SIG-M5 treated with dmso at 0.1 percent for 504 hours (cell line): ENCODE measurements at regions not wholly inside any gene's neighbourhood (a gene's known extent, or its start where the extent isn't known, plus 50 kb on each side); places are given as distances from the start of the nearest gene placed in this dataset.

ENCODE experiments used
- DNase-seq: peaks from one replicate; lab custom pipeline; 2025; ENCODE audit not compliant: unreplicated experiment; lab: John Stamatoyannopoulos, UW

DNA sequence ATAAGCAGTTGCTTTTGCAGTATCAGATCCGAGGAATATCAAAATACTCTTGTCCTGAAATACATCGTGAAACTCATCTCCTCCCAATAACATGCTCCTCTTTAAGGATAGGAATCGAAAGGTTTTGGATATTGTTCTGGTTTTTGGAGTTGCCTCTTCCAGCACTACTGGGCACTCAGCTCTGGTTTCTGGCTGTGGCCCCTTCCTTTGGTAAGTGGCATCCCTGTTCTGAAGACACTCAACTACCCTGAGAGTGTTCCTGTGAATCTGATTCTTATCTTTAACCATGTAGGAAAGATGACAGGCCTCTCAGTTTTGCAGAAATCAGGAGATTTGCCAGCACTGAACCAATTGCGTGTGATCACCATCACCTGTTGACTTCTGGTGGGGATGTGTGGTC, 327.5 kb upstream of the TBL1XR1 start:
- DNase-seq: no peak

GRCh38 chr3:177525414-177525813, 328.1 kb upstream of the TBL1XR1 start:
- no peak for DNase-seq

GRCh38 chr3:177525987-177526712, 328.9 kb upstream of the TBL1XR1 start:
- DNase-seq: peak; percentile 9

GRCh38 chr3:177527182-177527581, 329.9 kb upstream of the TBL1XR1 start:
- no peak for DNase-seq

DNA sequence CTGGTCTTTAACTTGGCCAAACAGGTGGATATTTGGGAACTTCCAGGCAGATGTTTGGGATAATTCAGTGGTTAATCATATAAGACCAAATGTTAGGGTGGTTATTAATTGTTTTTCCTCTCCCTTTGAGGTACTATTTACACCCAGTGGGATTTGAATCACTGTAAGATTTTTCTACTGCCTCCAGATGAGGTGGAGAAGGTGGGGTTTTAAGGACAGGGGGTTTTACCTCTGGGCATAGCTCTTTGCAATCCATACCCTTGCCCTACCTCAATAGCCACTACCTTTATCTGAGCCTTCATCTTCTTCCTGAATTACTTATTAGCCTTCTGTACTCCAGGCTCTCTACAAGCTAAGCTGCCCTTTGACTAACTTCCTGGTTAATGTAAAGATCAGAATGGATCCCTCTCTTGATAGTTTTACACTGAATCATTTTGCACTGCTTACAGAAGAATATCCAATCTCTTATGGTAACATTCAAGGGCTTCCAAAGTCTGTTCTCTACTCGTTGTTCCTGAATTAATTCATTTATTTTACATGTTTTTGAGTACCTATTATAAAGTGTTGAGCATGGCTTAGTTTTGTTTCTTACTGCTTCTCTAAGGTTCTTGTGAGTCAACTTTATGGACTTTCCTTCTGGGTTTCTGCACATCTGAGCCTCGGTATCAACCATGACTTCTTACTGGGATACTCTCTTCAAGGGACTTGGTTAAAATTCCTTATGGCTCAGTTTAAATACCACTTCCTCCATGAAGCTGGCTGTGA, 331.2 kb upstream of the TBL1XR1 start:
- DNase-seq: peak; percentile 15

GRCh38 chr3:177529071-177529550, 331.8 kb upstream of the TBL1XR1 start:
- no peak for DNase-seq

- no peak for DNase-seq
Observed at GRCh38 chr3:177529716-177530335, 332.5 kb upstream of the TBL1XR1 start.

GRCh38 chr3:177530908-177531307, 333.6 kb upstream of the TBL1XR1 start:
- DNase-seq: peak; percentile 24

DNA sequence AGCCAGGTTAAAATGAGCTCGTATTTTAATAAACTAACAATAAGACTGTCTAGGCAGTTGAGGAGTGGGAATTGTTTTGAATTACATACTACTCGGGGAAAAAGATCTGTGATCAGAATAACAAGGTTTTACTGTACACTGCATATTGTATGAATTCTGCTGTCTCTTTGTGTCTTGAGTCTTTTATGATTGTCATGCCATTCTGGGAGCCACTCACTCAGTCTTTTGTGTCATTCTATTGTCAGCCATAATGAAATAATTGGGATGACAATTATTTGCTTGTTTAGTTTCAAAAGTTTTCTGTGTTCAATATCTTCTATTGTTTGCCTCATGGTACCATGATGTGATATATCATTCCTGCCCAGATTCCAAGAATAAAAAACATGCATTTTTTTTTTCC, 339.6 kb upstream of the TBL1XR1 start:
- DNase-seq: no peak

GRCh38 chr3:177537612-177538011, 340.3 kb upstream of the TBL1XR1 start:
- no peak for DNase-seq

GRCh38 chr3:177538048-177538749, 340.9 kb upstream of the TBL1XR1 start:
- no peak for DNase-seq

- DNase-seq: no peak
Observed at GRCh38 chr3:177538750-177539730, 341.8 kb upstream of the TBL1XR1 start.

- no peak for DNase-seq
Observed at GRCh38 chr3:177541541-177541940, 344.3 kb upstream of the TBL1XR1 start.

DNA sequence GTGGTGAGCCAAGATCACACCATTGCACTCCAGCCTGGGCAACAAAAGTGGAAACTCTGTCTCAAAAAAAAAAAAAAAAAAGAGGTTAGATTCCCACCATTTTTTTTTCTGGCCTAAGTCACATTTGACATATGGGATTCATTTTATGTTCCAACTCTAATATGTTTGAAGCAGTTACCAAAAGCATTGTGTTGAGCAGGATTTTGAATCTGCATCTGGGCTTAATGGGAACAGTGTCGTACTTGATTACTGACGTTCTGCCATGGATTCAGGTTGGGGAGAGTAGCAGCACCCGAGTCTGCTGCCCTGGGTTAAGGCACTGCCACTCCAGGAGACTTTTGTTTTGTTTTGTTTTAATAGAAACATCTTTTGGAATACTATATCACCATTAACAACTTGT, 348.7 kb upstream of the TBL1XR1 start:
- no peak for DNase-seq

DNA sequence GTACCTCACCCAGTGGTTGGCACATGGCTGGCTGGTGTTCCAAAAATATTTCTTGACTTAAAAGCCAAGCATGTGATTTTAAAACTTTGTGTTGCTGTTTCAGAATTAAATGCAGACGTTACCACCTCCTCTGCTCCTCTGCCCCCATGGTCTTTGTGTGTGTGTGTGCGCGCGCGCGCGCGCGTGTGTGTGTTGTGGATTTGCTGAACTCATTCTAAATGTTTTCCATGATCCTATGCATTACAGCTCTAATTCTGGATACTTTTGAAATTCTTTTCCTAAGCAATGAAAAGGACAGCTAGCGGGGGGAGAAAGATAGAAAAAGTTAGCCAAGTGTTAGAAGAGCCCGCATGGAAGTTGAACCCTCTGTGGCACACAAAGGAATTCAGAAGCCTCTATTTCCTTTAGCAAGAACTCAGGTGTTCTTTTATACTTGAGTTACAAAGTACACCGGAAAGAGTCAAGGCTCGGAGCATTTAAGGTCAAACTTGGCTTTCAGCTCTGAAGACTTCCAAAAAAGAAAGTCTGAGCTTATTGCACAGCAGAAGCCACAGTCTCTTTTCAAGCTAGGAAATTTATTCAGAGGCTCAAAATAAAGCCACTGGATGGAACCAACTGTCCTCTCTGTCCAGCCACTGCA, 350.5 kb upstream of the TBL1XR1 start:
- DNase-seq: no peak

GRCh38 chr3:177550667-177551066, 353.4 kb upstream of the TBL1XR1 start:
- DNase-seq: no peak

DNA sequence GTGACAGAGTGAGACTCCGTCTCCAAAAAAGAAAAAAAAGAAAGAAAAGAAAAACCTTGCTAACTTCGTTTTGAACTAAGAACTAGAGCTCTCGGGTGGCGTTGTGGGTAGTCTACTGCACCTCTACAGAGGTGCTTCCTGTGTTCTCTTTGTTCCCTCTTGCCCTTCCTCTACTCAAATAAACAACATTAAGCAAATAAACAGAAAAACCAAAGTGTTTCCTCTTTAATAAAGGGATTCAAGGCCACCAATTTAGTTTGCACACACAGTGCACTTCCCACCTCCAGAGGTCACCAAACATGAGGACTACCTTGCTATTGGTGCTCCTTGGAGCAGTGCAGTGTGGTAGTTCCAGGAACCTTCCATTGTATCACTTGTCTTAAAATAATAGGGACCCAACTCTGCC, 354.2 kb upstream of the TBL1XR1 start:
- DNase-seq: no peak

- DNase-seq: no peak
Observed at GRCh38 chr3:177552051-177552450, 354.8 kb upstream of the TBL1XR1 start.

DNA sequence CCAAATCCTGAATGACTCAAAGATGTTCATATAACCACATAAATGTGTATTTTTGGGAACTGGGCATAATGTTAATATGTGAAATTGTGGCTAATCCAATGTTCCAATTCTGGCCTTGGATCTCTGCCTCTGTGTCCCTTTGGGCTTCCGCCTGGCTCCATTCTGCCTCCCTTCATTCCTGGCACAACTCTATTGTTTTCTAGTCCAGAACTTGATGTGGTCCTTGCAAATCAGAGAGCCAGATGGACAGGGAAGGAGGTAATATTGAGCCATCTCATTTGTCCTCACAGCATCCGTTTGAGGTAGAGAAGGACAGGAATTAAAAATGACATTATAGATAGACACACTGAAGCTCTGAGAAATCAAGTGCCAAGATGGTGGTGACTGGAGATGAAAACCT, 355.7 kb upstream of the TBL1XR1 start:
- no peak for DNase-seq

GRCh38 chr3:177553579-177553978, 356.3 kb upstream of the TBL1XR1 start:
- no peak for DNase-seq
